Smooth muscle cell (in vitro differentiated cells): ENCODE measurements at regions not wholly inside any gene's neighbourhood (a gene's known extent, or its start where the extent isn't known, plus 50 kb on each side); places are given as distances from the start of the nearest gene placed in this dataset.

Experiments
- DNase-seq: peaks from one replicate; lab custom pipeline; 2025; ENCODE audit not compliant: unreplicated experiment; lab: John Stamatoyannopoulos, UW
- H2AFZ ChIP-seq: fragments of 200-600 bp; sonication (generic); 2 replicates; pipeline ENCODE4 v1.6.0; 2016; ENCODE audit warnings: antibody characterized with exemption, low read depth, mild to moderate bottlenecking
- H3F3A ChIP-seq: fragments of 200-600 bp; sonication (generic); 2 replicates; pipeline ENCODE4 v1.6.0; 2017; ENCODE audit warnings: antibody characterized with exemption, low read depth
- H3K27ac ChIP-seq: fragments of 200-600 bp; sonication (generic); 2 replicates; pipeline ENCODE4 v1.5.1; 2016; ENCODE audit warnings: low read depth, mild to moderate bottlenecking
- H3K27me3 ChIP-seq: fragments of 200-600 bp; sonication (generic); 2 replicates; pipeline ENCODE4 v1.6.1; 2016; ENCODE audit warnings: low read depth, mild to moderate bottlenecking
- H3K36me3 ChIP-seq: fragments of 200-600 bp; sonication (generic); 2 replicates; pipeline ENCODE4 v1.5.1; 2016; ENCODE audit warnings: low read depth
- H3K4me1 ChIP-seq: fragments of 200-600 bp; sonication (generic); 2 replicates; pipeline ENCODE4 v1.5.1; 2016; ENCODE audit warnings: low read depth
- H3K4me2 ChIP-seq: fragments of 200-600 bp; sonication (generic); 2 replicates; pipeline ENCODE4 v1.6.0; 2016; ENCODE audit warnings: mild to moderate bottlenecking
- H3K4me3 ChIP-seq: fragments of 200-600 bp; sonication (generic); 2 replicates; pipeline ENCODE4 v1.5.1; 2016; ENCODE audit warnings: mild to moderate bottlenecking
- H3K79me2 ChIP-seq: fragments of 200-600 bp; sonication (generic); 2 replicates; pipeline ENCODE4 v1.6.0; 2016; ENCODE audit warnings: low read depth, mild to moderate bottlenecking
- H3K9ac ChIP-seq: fragments of 200-600 bp; sonication (generic); 2 replicates; pipeline ENCODE4 v1.6.0; 2016; ENCODE audit warnings: low read depth
- H3K9me3 ChIP-seq: fragments of 200-600 bp; sonication (generic); replicated peaks from 2 replicates; pipeline ENCODE4 v1.5.1; 2016; ENCODE audit warnings: low read depth
- H4K20me1 ChIP-seq: fragments of 200-600 bp; sonication (generic); 2 replicates; pipeline ENCODE4 v1.6.0; 2016; ENCODE audit warnings: low read depth
- WGBS: methylation state at CpG from one replicate; pipeline ENCODE4 v1.1.7; 2016; ENCODE audit warnings: low lambda C conversion rate; 5-methylcytosine and 5-hydroxymethylcytosine counted together
- TF ChIP-seq, protein P1 (sequence below): fragments of 200-600 bp; sonication (generic); IDR thresholded peaks from 2 replicates; pipeline ENCODE4 v1.5.1; 2017; ENCODE audit warnings: borderline replicate concordance, mild to moderate bottlenecking, antibody characterized with exemption; ENCODE audit not compliant: insufficient read depth, poor library complexity, severe bottlenecking

DNA sequence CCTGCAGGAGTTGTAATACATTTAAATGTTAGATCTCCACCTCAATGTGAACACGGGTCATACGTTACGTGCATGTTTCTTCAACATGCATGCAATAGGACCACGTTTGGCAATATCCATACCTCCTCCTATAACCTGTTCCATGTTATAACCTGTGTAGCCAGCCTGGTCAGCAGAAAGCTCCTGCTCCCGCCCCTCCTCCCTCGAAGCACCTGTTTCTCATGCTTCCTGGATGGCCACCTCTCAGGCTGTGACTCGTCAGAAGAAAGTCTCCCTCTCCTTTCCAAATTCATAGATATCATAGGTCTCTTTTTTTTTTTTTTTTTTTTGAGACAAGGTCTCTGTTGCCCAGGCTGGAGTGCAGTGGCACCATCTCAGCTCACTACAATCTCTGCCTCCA lies 96.5 kb downstream of the HMX1 start:
- Histone ChIP-seq H3K4me2 (no peak overlapping the region), H3K27me3 (no peaks in the 10 kb centered on the region), H3K4me3 (no peak overlapping the region), H3K27ac (no peak overlapping the region), H3F3A (no peaks in the 10 kb centered on the region), H2AFZ (no peak overlapping the region), H4K20me1 (no peaks in the 10 kb centered on the region), H3K9me3 (no peaks in the 10 kb centered on the region), H3K9ac (no peak overlapping the region), H3K36me3 (no peaks in the 10 kb centered on the region), H3K79me2 (no peaks in the 10 kb centered on the region), H3K4me1 (no peaks in the 10 kb centered on the region)
- TF ChIP-seq, protein P1, sequence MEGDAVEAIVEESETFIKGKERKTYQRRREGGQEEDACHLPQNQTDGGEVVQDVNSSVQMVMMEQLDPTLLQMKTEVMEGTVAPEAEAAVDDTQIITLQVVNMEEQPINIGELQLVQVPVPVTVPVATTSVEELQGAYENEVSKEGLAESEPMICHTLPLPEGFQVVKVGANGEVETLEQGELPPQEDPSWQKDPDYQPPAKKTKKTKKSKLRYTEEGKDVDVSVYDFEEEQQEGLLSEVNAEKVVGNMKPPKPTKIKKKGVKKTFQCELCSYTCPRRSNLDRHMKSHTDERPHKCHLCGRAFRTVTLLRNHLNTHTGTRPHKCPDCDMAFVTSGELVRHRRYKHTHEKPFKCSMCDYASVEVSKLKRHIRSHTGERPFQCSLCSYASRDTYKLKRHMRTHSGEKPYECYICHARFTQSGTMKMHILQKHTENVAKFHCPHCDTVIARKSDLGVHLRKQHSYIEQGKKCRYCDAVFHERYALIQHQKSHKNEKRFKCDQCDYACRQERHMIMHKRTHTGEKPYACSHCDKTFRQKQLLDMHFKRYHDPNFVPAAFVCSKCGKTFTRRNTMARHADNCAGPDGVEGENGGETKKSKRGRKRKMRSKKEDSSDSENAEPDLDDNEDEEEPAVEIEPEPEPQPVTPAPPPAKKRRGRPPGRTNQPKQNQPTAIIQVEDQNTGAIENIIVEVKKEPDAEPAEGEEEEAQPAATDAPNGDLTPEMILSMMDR, result no peak
- DNase-seq, result no peak
- WGBS, result 92% methylated on average over 7 of the region's 7 CpGs

DNA sequence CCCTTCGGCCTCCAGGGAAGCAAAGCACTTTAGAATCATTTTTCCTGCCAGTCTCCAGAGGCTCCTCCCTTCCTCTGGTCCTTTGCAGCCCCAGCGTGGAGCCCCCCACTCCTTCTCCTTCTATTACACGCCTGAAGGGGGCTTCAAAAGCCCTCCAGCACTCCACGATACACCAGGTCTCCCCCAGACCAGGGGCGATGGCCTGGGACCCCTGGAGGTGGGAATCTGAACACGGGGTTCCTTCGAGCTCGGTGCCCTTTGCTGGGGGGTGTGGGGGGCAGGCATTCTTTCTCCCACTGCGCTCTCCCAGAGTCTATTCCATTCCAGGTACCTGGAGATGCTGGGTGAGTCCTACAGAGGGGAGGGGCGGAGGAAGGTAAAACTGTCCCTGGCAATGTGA lies 97.6 kb downstream of the HMX1 start:
- TF ChIP-seq, protein P1, result no peak
- H3K9ac ChIP-seq, result no peak overlapping the region
- no peak for DNase-seq
- no peak overlapping the region for H2AFZ ChIP-seq
- H4K20me1 ChIP-seq, result no peaks in the 10 kb centered on the region
- no peak overlapping the region for H3K4me2 ChIP-seq
- no peaks in the 10 kb centered on the region for H3F3A ChIP-seq
- H3K36me3 ChIP-seq, result no peaks in the 10 kb centered on the region
- no peaks in the 10 kb centered on the region for H3K27me3 ChIP-seq
- no peak overlapping the region for H3K27ac ChIP-seq
- H3K79me2 ChIP-seq, result no peaks in the 10 kb centered on the region
- no peaks in the 10 kb centered on the region for H3K4me1 ChIP-seq
- WGBS, result 94% methylated on average over 10 of the region's 10 CpGs
- H3K4me3 ChIP-seq, result no peak overlapping the region
- no peaks in the 10 kb centered on the region for H3K9me3 ChIP-seq

DNA sequence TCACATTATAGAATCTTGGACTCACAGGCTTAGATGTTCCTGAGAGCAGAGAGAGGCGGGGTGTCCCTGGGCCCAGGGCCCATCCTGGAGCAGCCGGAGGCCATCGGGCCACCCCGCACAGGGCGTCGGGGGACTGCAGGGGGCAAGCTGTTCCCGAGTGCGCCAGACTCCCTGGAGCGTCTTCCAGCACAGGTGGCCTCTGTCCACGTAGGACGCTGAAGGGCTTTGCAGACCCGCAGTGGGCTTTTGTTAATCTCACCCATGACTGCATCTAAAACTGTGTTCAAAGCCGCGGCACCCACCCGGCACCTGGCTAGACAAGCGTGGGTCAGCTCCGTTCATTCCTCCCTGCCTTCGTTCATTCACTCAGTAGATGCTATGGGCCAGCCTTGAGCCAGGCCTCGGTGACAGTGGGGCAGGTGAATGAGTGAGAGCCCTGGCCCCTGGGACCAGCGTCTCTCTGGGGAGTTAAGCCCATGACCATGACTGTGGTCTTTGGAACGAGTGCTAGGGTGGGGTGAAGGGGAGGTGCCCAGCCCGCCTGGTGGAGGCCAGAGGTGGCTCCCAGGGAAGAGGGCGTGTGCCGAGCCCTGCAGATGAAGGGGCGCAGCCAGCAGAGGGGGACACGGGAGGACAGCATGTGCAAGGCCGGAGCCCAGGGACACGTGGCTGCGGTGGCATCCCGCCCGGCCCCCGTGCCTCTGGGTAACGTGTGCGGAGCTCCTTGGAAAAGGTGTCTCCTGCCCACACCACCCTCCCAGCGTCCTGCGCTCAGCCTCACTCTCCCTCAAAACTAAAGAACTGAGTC lies 98.3 kb downstream of the HMX1 start:
- H3K4me2 ChIP-seq, result no peak overlapping the region
- WGBS, result 93% methylated on average over 36 of the region's 36 CpGs
- H2AFZ ChIP-seq, result no peak overlapping the region
- H3K4me3 ChIP-seq, result no peak overlapping the region
- H3F3A ChIP-seq, result no peaks in the 10 kb centered on the region
- H3K27me3 ChIP-seq, result no peaks in the 10 kb centered on the region
- TF ChIP-seq, protein P1, result no peak
- no peaks in the 10 kb centered on the region for H3K36me3 ChIP-seq
- H4K20me1 ChIP-seq, result no peaks in the 10 kb centered on the region
- H3K79me2 ChIP-seq, result no peaks in the 10 kb centered on the region
- H3K9ac ChIP-seq, result no peak overlapping the region
- H3K9me3 ChIP-seq, result no peaks in the 10 kb centered on the region
- H3K27ac ChIP-seq, result no peak overlapping the region
- H3K4me1 ChIP-seq, result no peaks in the 10 kb centered on the region
- DNase-seq, result no peak
